Activated T-cell treated with anti-CD3 and anti-CD28 coated beads, Interleukin-2, amount 50 U/mL, for 4 hours (primary cell): ENCODE measurements at regions not wholly inside any gene's neighbourhood (a gene's known extent, or its start where the extent isn't known, plus 50 kb on each side); places are given as distances from the start of the nearest gene placed in this dataset.

Source experiments
- ATAC-seq, 2 donors: fragments of 200-7000 bp; cut with Tn5 transposase; one replicate each; pipeline ENCODE4 v1.10.0; 2021
- DNase-seq: peaks from one replicate; pipeline ENCODE4 v3.0.0-alpha.2; 2020
- H3K27me3 Mint-ChIP-seq: one replicate; pipeline ENCODE4 v1.8.0; 2021; ENCODE audit warnings: low read depth, mixed read lengths
- H3K36me3 Mint-ChIP-seq: one replicate; pipeline ENCODE4 v1.8.0; 2022; ENCODE audit warnings: mixed read lengths; ENCODE audit not compliant: insufficient read depth
- H3K4me1 Mint-ChIP-seq: one replicate; pipeline ENCODE4 v1.8.0; 2021; ENCODE audit warnings: low read depth, mixed read lengths
- H3K4me3 Mint-ChIP-seq: one replicate; pipeline ENCODE4 v1.8.0; 2021; ENCODE audit warnings: mild to moderate bottlenecking, moderate library complexity, mixed read lengths
- H3K9me3 Mint-ChIP-seq: one replicate; pipeline ENCODE4 v1.8.0; 2021; ENCODE audit warnings: mixed read lengths

- DNase-seq (no peak), ATAC-seq (no peak)
- H3K4me1 Mint-ChIP-seq = no peaks in the 10 kb centered on the region
- peaks cover 3% of the 10 kb centered on the region for H3K27me3 Mint-ChIP-seq
- H3K9me3 Mint-ChIP-seq = no peaks in the 10 kb centered on the region
- no peaks in the 10 kb centered on the region for H3K36me3 Mint-ChIP-seq
- H3K4me3 Mint-ChIP-seq = no peak overlapping the region
Observed at GRCh38 chr6:168744861-168745260, 303.9 kb downstream of the SMOC2 start.

- H3K4me3 Mint-ChIP-seq = no peak overlapping the region
- ATAC-seq (no peak), DNase-seq (no peak)
- H3K36me3 Mint-ChIP-seq = no peaks in the 10 kb centered on the region
- H3K9me3 Mint-ChIP-seq = peaks cover 14% of the 10 kb centered on the region
- H3K27me3 Mint-ChIP-seq = peaks cover 3% of the 10 kb centered on the region
- no peaks in the 10 kb centered on the region for H3K4me1 Mint-ChIP-seq
Observed at GRCh38 chr6:168741942-168742782, 301.2 kb downstream of the SMOC2 start.

- Mint-ChIP-seq H3K4me1 (no peaks in the 10 kb centered on the region), H3K27me3 (peaks cover 3% of the 10 kb centered on the region), H3K4me3 (no peak overlapping the region), H3K36me3 (no peaks in the 10 kb centered on the region), H3K9me3 (peaks cover 14% of the 10 kb centered on the region)
- DNase-seq = no peak
- no peak for ATAC-seq
Observed at GRCh38 chr6:168741305-168741704, 300.3 kb downstream of the SMOC2 start.

- Mint-ChIP-seq H3K4me1 (no peaks in the 10 kb centered on the region), H3K9me3 (peaks cover 14% of the 10 kb centered on the region), H3K4me3 (no peak overlapping the region), H3K36me3 (no peaks in the 10 kb centered on the region), H3K27me3 (peaks cover 3% of the 10 kb centered on the region)
- DNase-seq (no peak), ATAC-seq (no peak)
Observed at GRCh38 chr6:168739381-168739780, 298.4 kb downstream of the SMOC2 start.

- Mint-ChIP-seq H3K4me3 (no peak overlapping the region), H3K4me1 (no peaks in the 10 kb centered on the region), H3K9me3 (peaks cover 14% of the 10 kb centered on the region), H3K27me3 (peaks cover 3% of the 10 kb centered on the region), H3K36me3 (no peaks in the 10 kb centered on the region)
- no peak for ATAC-seq
- DNase-seq = no peak
Observed at GRCh38 chr6:168737481-168737880, 296.5 kb downstream of the SMOC2 start.

DNA sequence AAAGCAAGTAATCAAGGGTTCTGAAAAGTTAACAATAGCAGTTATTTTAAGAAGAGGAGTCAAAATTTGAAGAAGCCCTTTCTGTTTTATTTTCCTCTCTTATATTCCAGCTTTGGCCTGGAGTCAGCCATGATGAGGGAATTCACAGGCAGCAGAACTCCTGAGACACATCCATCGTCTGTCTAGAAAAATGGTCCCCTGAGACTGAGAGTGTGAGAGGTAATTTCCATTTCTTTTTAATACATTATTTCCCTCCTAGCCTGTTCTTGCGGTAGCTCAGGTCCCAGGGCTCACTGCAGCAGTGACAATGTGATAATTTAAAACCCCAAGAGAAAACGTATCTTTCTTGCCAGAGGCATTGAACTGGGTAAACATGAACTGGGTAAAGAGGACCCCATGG lies 296.0 kb downstream of the SMOC2 start:
- no peak for DNase-seq
- Mint-ChIP-seq H3K36me3 (no peaks in the 10 kb centered on the region), H3K4me1 (no peaks in the 10 kb centered on the region), H3K27me3 (peaks cover 3% of the 10 kb centered on the region), H3K4me3 (no peak overlapping the region), H3K9me3 (peaks cover 14% of the 10 kb centered on the region)
- no peak for ATAC-seq

DNA sequence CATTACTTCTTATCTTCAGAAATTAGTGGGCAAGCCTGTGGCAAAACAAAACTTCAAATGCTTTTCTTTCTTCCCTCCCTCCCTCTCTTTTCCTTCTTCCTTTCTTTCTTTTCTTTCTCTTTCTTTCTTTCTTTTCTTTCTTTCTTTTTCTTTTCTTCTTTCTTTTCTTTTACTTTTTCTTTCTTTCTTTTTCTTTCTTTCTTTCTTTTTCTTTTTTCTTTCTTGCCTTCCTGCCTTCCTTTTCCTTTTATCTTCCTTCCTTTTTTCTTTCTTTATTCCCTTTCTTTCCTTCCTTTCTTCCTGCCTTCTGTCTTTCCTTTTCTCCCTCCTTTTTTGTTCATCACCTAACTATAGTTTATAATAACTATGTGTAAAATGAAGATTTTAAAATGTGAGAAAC lies 295.1 kb downstream of the SMOC2 start:
- no peaks in the 10 kb centered on the region for H3K4me1 Mint-ChIP-seq
- no peak overlapping the region for H3K4me3 Mint-ChIP-seq
- DNase-seq (no peak), ATAC-seq (no peak)
- H3K27me3 Mint-ChIP-seq = peaks cover 2% of the 10 kb centered on the region
- no peaks in the 10 kb centered on the region for H3K36me3 Mint-ChIP-seq
- peaks cover 14% of the 10 kb centered on the region for H3K9me3 Mint-ChIP-seq

- Mint-ChIP-seq H3K27me3 (no peaks in the 10 kb centered on the region), H3K4me1 (no peaks in the 10 kb centered on the region), H3K9me3 (peaks cover 14% of the 10 kb centered on the region), H3K36me3 (no peaks in the 10 kb centered on the region), H3K4me3 (no peak overlapping the region)
- DNase-seq = no peak
- no peak for ATAC-seq
Observed at GRCh38 chr6:168735268-168735949, 294.4 kb downstream of the SMOC2 start.

GRCh38 chr6:168734523-168734922 lies 293.5 kb downstream of the SMOC2 start:
- DNase-seq (no peak), ATAC-seq (no peak)
- no peaks in the 10 kb centered on the region for H3K27me3 Mint-ChIP-seq
- H3K36me3 Mint-ChIP-seq = no peaks in the 10 kb centered on the region
- no peak overlapping the region for H3K4me3 Mint-ChIP-seq
- no peaks in the 10 kb centered on the region for H3K4me1 Mint-ChIP-seq
- peaks cover 14% of the 10 kb centered on the region for H3K9me3 Mint-ChIP-seq

GRCh38 chr6:168732676-168733075 lies 291.7 kb downstream of the SMOC2 start:
- ATAC-seq = no peak
- DNase-seq = no peak
- Mint-ChIP-seq H3K27me3 (no peaks in the 10 kb centered on the region), H3K4me3 (no peak overlapping the region), H3K36me3 (no peaks in the 10 kb centered on the region), H3K4me1 (no peaks in the 10 kb centered on the region), H3K9me3 (peaks cover 4% of the 10 kb centered on the region)

GRCh38 chr6:168730931-168731716 lies 290.1 kb downstream of the SMOC2 start:
- Mint-ChIP-seq H3K27me3 (no peaks in the 10 kb centered on the region), H3K36me3 (no peaks in the 10 kb centered on the region), H3K9me3 (no peaks in the 10 kb centered on the region), H3K4me3 (no peak overlapping the region), H3K4me1 (no peaks in the 10 kb centered on the region)
- ATAC-seq (no peak), DNase-seq (no peak)

DNA sequence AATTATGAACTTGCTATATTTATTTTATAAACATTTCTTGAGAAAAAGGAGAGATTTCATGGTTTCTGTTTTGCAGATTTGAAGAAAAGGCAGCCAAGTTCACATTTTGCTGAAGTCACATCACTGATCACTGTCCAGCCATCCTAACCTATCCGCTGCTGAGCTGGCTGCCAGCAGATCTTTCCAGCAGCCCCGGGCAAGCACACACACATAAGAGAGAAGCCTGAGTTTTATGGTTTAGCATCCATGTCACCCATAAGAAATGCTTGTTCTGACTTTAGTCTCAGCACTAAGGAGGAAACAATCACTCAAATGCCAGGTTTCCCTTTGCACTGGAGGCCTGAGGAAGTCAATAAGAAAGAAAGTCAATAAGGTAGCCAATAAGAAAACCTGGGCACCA lies 287.1 kb downstream of the SMOC2 start:
- Mint-ChIP-seq H3K27me3 (no peaks in the 10 kb centered on the region), H3K9me3 (no peaks in the 10 kb centered on the region), H3K4me3 (no peak overlapping the region), H3K36me3 (no peaks in the 10 kb centered on the region), H3K4me1 (no peaks in the 10 kb centered on the region)
- ATAC-seq (no peak), DNase-seq (no peak)

DNA sequence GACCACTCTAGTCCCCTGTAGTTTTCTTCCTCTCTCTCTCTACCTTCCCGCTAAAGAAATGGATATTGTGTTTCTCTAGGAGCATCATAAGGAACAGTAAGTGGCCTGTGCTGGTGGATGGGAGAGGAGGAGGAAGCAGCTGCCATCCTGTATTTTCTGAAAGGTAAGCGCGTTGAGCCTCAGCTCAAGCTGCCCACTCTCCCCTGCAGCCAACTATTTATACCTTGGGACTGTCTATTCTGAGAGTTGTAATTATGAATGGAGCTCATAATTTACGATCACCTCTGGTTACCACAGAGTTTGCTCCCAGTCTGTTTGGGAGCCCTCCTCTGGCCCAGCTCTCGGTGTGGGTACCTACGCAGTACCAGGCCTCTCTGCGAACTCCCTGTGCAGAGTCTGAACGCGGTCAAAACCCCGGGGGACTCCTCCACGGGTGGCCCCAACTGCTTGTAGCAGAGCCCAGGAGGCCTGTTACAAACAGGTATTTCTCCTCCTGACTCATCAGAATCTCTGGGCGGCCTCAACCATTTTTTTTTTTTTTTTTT lies 285.4 kb downstream of the SMOC2 start:
- Mint-ChIP-seq H3K27me3 (no peaks in the 10 kb centered on the region), H3K4me1 (no peaks in the 10 kb centered on the region), H3K36me3 (no peaks in the 10 kb centered on the region), H3K4me3 (no peak overlapping the region), H3K9me3 (no peaks in the 10 kb centered on the region)
- no peak for DNase-seq
- no peak for ATAC-seq

DNA sequence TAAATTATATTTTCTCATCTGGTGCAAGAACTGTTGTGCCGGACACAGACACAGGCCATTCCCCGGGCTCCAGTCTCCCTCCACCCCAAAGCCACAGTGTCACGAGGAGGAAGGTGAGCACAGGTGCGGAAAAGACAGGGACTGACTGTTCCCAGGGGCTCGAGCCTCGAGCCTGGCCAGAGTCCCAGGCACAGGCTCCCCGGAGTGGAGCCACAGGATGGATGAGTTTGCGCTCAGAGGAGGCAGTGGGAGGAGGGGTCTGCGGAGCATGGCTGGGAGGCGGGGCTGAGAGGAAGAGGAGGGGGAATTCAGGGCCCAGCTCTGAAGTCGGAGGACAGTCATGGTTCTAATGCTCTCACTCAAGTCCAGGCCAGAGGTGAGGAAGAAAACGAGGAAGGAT lies 284.8 kb downstream of the SMOC2 start:
- Mint-ChIP-seq H3K9me3 (no peaks in the 10 kb centered on the region), H3K27me3 (no peaks in the 10 kb centered on the region), H3K4me3 (no peak overlapping the region), H3K4me1 (no peaks in the 10 kb centered on the region), H3K36me3 (no peaks in the 10 kb centered on the region)
- no peak for DNase-seq
- no peak for ATAC-seq
